ENCODE measurements at regions not wholly inside any gene's neighbourhood (a gene's known extent, or its start where the extent isn't known, plus 50 kb on each side); places are given as distances from the start of the nearest gene placed in this dataset.

DNA sequence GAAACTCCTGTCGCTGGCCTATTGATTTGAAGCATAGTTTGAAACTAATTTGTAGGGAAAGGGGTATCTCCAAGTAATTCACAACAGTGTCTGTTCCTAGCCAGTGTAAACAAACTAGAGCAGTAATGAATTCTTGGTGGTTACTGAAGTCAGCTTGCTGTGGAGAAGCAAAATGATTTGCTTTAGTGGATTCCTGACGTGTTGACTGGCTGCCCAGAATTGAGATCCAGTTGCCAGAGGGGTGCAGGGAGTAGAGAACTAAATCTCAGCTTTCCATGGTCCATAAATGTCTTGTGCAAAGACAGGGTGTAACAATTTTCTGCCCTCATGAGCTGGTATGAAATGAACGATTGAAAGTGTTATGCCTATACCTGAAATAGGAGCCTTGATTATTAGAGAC, 382.5 kb upstream of the KIRREL3 start:
- Histone ChIP-seq H3K36me3 (ENCODE audit: control insufficient read depth, insufficient read depth, low read length) (no peaks in the 10 kb centered on the region), H3K27me3 (ENCODE audit: control insufficient read depth, insufficient read depth, low read length) (no peaks in the 10 kb centered on the region), H3K4me3 (ENCODE audit: low read depth, low read length) (no peak overlapping the region)
- TF ChIP-seq, protein P1, sequence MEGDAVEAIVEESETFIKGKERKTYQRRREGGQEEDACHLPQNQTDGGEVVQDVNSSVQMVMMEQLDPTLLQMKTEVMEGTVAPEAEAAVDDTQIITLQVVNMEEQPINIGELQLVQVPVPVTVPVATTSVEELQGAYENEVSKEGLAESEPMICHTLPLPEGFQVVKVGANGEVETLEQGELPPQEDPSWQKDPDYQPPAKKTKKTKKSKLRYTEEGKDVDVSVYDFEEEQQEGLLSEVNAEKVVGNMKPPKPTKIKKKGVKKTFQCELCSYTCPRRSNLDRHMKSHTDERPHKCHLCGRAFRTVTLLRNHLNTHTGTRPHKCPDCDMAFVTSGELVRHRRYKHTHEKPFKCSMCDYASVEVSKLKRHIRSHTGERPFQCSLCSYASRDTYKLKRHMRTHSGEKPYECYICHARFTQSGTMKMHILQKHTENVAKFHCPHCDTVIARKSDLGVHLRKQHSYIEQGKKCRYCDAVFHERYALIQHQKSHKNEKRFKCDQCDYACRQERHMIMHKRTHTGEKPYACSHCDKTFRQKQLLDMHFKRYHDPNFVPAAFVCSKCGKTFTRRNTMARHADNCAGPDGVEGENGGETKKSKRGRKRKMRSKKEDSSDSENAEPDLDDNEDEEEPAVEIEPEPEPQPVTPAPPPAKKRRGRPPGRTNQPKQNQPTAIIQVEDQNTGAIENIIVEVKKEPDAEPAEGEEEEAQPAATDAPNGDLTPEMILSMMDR (IDR thresholded peaks at IDR 0.05; ENCODE audit: insufficient read depth, low read length, severe bottlenecking) = no peak
- FAIRE-seq (no peak), DNase-seq (ENCODE audit: low read depth) (no peak)

DNA sequence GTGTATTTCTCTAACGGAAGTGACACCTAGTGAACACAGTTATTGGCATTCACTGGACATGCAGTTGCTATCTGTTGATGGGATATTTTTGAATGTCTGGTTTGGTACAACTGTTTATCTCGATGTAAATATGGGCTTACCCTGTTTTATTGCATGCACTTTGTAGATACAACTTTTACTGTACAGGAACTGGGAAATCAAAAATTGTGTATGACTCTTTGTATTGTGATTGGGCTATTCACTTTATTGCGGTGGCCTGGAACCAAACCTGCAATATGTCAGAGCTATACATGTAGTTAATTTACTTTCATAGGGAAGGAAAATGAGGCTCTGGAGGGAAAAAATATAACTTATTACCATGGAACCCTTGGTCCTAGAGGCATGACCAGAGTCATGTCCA, 380.7 kb upstream of the KIRREL3 start:
- no peak for DNase-seq (ENCODE audit: low read depth)
- no peaks in the 10 kb centered on the region for H3K27me3 ChIP-seq (ENCODE audit: control insufficient read depth, insufficient read depth, low read length)
- H3K4me3 ChIP-seq (ENCODE audit: low read depth, low read length) = no peak overlapping the region
- no peaks in the 10 kb centered on the region for H3K36me3 ChIP-seq (ENCODE audit: control insufficient read depth, insufficient read depth, low read length)
- FAIRE-seq = no peak
- TF ChIP-seq, protein P1 (IDR thresholded peaks at IDR 0.05; ENCODE audit: insufficient read depth, low read length, severe bottlenecking) = no peak

DNA sequence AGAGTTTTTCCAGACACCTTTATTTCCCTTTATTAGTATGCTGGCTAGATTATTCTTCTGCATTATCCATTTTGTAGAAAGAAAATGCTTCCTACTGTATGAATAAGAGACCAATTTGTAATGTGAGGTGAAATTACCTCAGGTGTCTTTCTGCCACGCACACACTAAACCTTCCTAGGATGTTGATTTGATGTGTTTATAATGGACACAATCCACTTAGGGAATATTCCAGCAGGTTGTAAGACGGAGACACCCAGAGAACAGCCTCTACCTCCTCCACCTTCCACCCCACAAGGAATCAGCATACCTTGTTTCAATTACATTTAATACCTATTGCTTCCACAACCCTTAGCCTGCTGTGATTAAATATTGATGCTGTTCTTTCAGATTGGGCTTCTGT, 379.1 kb upstream of the KIRREL3 start:
- FAIRE-seq (no peak), DNase-seq (ENCODE audit: low read depth) (no peak)
- Histone ChIP-seq H3K27me3 (ENCODE audit: control insufficient read depth, insufficient read depth, low read length) (no peaks in the 10 kb centered on the region), H3K36me3 (ENCODE audit: control insufficient read depth, insufficient read depth, low read length) (no peaks in the 10 kb centered on the region), H3K4me3 (ENCODE audit: low read depth, low read length) (no peak overlapping the region)
- TF ChIP-seq, protein P1 (IDR thresholded peaks at IDR 0.05; ENCODE audit: insufficient read depth, low read length, severe bottlenecking) = no peak

DNA sequence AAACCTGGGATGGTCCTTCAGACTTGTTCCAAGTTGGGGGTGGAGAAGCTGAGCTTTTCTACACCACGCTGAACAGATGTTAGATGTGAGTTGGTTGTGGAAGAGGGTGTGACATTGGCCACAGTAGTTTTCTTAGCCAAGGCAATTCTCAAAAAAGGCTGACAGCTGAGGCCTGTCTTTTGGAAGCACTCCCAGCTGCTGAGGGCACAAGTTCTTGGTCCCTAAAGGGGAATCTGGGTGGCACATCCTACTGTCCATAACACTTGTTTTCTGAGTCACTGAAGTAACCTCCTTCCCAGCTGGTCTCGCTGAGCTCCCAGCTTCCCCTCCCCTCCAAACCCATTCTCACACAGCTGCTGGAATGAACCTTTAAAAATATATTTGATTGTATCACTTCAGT, 375.7 kb upstream of the KIRREL3 start:
- no peaks in the 10 kb centered on the region for H3K27me3 ChIP-seq (ENCODE audit: control insufficient read depth, insufficient read depth, low read length)
- H3K36me3 ChIP-seq (ENCODE audit: control insufficient read depth, insufficient read depth, low read length) = no peaks in the 10 kb centered on the region
- no peak overlapping the region for H3K4me3 ChIP-seq (ENCODE audit: low read depth, low read length)
- TF ChIP-seq, protein P1 (IDR thresholded peaks at IDR 0.05; ENCODE audit: insufficient read depth, low read length, severe bottlenecking) = no peak
- FAIRE-seq = no peak
- no peak for DNase-seq (ENCODE audit: low read depth)

DNA sequence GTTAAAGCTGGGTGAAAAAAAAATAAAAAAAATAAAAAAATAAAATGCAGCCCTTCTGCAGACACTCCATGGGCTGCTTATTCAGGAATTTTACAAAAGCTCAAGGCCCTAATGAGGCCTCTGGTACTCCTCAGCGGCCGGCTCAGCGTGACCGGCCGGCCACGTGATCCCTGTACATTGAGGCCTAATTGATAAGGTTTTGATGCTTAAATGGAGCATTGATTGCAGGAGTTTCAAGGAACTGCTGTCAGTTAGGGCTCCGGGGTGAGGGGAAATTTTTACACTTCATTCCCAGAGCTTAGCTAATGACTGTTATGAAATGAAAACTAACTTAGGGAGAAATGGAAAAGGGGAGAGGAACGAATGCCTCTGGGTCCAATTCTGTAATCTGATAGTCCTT, 368.8 kb upstream of the KIRREL3 start:
- Histone ChIP-seq H3K4me3 (ENCODE audit: low read depth, low read length) (no peak overlapping the region), H3K36me3 (ENCODE audit: control insufficient read depth, insufficient read depth, low read length) (no peaks in the 10 kb centered on the region), H3K27me3 (ENCODE audit: control insufficient read depth, insufficient read depth, low read length) (no peaks in the 10 kb centered on the region)
- no peak for FAIRE-seq
- no peak for DNase-seq (ENCODE audit: low read depth)
- TF ChIP-seq, protein P1 (IDR thresholded peaks at IDR 0.05; ENCODE audit: insufficient read depth, low read length, severe bottlenecking) = no peak

DNA sequence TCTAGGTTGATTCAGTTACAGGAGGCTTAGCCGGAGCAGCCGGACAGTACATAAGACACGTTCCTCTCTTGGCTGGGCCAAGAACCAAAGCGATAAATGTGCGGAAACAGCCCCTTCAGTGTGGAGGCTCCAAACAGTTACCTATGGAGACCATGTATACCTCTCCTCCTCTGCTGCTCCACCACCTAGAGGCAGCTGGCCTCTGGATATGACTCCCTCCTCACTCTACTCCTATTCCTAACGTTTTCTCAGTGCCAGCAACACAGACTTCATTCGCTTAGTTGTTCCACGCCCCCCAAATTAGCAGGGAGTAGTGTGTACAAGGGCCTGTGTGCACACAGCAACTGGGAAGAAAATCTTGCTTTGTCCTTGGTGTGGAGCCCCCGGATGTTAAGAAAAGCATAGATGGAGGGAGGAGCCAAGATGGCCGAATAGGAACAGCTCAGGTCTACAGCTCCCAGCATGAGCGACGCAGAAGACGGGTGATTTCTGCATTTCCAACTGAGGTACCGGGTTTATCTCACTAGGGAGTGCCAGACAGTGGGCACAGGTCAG, 362.3 kb upstream of the KIRREL3 start:
- TF ChIP-seq, protein P1 (IDR thresholded peaks at IDR 0.05; ENCODE audit: insufficient read depth, low read length, severe bottlenecking) = no peak
- H3K4me3 ChIP-seq (ENCODE audit: low read depth, low read length) = no peak overlapping the region
- H3K27me3 ChIP-seq (ENCODE audit: control insufficient read depth, insufficient read depth, low read length) = no peaks in the 10 kb centered on the region
- DNase-seq (ENCODE audit: low read depth) (no peak), FAIRE-seq (no peak)
- H3K36me3 ChIP-seq (ENCODE audit: control insufficient read depth, insufficient read depth, low read length) = no peaks in the 10 kb centered on the region

Measured in bronchial epithelial cell (primary cell).